Forelimb muscle (tissue), 1 donor: ENCODE measurements at regions not wholly inside any gene's neighbourhood (a gene's known extent, or its start where the extent isn't known, plus 50 kb on each side); places are given as distances from the start of the nearest gene placed in this dataset.

Experiments used
- DNase-seq: peaks from one replicate; pipeline ENCODE4 v3.0.0-alpha.2; 2013; ENCODE audit warnings: low read depth

DNA sequence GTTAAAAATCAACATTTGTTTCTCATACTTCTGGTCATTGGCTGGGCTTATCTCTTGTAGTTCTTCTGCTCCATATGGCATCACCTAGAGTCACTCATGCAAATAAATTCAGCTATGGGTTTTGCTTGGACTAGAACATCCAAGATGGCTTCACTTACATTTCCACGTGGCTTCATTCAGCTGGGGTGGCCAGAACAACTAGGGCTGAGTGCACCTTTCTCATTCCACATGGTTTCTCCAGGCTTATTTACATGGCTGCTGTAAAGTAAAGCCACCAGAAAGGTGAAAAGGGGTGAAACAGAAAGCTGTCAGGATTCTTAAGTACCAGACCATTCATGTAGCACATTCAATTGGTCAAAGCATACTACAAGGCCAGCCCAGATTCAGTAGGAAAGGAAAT is 151.1 kb upstream of the BMP2 start:
- DNase-seq, result no peak

DNA sequence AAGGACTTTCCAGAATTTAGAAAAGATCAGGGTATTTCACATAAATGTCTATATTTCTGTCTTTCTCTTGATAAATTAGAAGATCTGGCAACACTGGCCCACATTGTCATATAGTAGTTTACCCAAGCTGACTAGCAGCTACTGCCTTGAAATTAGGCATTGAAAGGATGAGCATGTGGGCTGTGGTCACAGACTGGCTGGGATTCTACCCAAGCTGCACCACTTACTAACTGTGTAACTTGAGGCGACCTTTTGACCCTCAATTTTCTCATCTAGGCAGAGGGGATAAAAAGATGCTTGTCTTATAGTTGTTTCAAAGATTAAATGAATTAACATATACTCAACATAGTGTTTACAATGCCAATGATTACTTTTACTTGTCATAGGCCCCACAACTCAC is 152.7 kb upstream of the BMP2 start:
- DNase-seq, result no peak

DNA sequence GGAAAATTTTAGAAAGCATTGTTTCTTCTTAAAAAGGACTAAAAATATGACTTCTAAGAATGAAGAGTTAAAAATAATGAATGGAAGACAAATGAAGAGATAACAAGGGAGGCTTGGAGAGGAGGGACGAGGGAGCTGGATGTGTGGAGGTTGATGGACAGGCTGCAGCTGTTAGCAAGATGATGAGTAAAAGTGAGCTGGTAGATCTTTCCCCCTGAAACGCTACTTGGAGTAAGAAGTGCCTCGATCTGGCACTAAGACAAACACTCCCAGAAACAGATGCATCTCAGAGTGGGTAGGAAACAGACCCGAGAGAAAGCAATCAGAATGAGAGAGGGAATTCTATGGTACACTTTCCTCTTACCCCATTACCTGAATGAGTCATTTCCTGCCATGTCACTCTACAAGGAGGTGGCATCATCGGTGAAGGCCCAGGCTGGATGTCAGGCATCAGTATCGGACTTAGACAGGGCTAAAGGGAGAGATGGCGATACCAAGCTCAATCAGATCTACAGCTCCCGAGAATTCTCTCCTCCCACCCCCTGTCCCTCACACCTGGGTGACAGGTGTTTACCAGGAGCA is 154.1 kb upstream of the BMP2 start:
- no peak for DNase-seq

DNA sequence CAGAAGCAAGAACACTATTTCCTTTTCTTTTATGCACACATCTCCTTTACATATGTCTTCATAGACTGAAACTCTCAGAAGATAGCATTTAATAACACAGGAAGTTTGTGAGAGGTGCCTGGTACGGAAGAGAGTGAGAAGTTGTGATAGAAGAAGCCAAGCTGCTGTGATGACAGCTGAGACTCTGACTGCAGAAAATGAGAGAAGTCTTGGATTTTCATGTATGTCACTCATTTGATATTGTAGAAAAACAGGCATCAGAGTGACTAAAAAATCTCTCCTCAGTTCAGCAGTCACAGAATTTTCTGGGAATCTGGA is 154.9 kb upstream of the BMP2 start:
- no peak for DNase-seq

DNA sequence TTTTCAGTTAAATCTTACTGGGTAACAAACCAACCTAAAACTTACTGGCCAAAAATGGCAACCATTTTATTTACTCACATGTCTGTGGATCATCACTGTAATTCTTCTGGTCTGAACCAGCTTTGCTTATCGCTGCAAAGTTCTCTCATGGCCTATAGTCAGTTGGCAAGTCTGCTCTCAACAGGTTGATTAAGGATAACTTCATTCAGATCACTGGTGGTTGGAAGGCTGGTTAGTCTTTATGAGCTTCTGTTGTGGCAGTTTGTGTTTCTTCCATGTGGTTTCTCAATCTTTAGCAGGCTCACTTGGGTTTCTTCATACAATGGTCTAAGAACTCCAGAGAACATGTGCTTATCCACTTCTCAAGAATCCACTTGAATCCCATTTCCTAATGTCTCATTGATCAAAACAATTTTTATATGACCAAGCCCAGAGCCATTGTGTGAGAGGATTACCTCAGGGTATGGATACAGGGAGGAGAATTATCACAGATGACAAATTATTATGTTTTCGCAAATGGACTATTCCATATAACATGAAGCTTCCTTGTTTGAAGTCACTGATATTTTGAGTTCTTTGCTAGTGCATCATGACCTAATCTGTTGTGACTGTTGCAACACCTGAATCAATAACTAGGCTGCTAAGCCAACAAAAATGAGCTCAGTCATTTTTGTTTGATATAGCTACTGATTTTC is 155.4 kb upstream of the BMP2 start:
- DNase-seq, result no peak

DNA sequence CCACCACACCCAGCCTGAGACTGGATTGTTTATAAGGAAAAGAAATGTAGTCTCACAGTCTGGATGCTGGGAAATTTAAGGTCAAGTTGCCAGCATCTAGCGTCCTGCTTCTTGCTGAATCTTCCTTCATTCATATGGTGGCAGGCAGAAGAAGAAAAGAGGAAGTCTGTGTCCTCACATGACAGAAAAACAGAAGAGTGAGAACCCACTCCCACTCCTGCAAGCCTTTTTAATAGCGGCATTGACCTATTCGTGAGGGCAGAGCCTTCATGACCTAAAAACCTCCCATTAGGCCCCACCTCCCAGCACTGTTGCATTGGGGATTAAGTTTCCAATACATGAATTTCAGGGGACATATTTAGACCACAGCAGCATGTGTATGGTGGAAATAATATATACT is 160.8 kb upstream of the BMP2 start:
- no peak for DNase-seq

DNA sequence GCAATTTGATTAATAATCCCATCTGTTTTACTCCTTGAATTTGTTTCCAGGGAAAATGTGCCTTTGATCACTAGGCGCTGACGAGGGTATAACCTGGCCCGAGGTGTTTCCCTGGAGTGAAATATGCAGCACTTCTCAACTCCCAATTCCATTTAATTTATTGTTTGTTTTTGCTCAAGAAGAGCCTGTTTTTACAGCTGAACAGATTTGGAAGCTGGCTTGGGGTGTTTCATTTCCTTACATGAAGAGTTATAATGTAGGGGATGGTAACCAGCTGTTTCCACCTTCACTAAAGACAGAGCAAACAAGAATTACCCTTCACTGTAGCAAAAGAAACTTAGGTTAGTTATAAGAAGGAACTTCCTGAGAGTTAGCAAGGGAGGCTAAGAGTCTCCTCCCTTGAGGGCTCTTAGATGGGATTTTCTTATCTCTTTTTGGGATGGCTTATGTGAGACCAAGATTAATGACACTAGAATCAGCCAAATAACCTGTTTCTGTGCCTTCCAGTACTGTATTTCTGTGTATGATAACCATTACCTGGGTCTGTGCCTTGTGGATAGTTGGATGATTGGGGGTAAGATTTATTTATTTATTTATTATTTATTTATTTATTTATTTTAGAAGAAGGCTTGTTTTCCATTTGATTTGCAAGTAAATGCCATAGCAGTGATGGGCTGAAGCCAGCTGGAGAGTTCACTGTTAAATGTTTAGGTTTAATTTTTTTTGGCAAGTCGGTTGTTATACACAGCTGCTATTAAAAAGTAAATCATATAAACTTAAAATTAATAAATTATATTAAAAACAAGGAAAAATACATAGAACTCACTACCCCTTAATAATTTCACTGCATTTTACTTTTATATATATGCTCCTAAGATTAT is 162.2 kb upstream of the BMP2 start:
- no peak for DNase-seq

DNA sequence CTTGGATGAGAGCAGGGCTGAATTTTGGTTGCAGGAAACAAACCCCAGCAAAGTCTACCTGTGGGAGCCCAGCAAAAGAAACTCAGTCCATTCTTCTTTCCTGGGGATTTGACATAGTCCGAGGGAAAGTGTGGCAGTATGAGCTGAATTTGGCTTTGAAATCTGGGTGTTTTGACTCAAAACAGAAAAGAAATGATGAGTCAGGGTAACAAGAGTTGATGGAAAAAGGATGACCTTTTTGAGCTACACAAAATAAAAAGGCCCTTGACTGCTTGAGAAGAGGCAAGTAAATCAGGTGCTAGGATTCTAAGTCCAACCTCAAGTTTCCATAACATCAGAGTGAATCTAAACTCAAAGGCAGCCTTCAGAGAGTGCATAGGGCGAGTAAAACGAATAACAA is 163.3 kb upstream of the BMP2 start:
- no peak for DNase-seq

DNA sequence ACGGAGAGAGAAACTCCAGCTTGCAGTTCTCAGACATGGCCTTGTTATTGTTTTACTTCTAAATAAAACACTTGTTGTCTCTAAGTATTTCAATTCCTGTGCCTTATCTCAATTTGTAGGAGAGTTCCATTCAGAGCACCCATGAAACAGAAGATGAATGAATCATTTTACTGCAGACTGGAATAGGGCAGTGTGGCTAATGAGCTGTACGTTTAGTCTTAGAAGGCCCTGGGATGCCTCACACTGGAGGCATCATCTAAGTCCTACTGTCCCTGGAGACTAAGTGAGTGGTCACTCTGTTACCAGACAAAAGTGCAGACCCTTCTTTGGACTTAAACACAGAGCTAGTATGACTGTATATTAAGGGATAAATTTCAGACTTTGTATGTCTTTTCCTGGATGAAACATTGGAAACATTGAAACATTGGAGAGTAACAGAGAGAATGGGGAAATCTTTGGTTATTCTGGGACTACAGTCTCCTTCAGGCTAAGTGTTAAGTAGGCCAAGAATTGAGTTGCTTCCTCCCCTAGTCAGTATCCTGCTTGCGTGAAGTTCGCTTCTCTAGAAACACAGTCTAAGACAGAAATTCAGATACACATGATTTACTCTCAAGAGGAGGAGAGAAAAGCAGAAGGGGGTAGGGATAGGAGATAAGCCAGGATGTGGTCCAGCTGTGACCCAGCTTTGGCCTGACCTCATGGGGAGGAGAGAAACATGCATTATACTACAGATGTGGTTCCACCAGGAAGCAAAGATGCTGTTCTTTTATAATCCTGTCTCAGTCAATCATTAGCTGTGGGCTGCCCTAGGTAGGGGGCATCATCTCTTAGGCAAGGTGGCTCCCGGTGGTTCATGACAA is 167.4 kb upstream of the BMP2 start:
- DNase-seq, result no peak

DNA sequence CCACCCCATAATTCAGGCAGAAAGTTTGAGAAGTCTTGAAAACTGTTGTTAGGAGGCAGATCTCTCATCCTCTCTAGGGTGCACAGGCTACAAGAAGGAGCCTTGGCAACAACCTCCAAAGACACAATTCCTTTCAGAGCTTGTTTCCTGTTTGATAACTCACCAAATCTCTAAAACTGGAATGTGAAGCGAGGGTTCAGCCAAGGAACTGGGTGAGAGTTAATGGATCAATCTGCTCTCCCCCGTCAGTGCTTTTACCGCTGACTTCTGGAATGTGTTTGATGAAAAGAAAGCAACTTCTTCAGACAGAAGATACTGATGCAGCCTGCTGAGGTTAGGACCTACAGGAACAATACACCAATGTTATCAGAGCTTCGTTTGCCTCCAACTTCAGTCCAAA is 171.8 kb upstream of the BMP2 start:
- no peak for DNase-seq

DNA sequence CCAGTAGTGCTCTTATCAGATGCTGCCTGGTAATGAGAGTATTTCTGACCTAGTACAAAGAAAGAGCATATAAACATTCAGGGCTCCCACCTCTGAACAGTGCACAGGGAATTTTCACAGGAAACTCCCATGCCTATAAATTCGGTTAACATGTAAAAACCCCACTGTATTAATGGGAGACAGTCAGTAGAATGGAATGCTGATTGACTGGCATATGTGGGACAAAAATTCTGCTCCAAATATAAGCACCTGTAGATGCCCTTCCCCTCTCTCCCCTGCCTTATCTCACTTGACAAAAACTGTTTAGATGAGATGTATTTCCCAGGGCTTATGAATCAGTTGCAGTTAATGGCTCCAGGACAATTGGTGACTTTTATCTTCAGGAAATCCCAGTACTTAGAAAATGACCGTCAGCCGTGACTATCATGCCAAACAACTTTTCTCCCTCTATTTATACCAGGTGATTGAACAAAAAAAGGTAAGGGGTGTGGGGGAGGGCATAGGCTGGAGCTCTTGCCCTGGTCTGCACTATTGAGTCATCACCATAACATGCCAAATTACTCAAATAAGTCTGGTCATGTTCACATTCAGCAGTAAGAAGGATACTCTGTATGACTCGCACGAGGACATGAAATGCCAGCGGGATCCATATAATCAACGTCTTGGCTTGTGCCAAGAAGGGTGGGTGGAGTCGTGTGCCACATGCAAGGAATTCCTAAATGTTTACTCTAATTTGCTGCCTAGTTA is 176.4 kb upstream of the BMP2 start:
- no peak for DNase-seq

DNA sequence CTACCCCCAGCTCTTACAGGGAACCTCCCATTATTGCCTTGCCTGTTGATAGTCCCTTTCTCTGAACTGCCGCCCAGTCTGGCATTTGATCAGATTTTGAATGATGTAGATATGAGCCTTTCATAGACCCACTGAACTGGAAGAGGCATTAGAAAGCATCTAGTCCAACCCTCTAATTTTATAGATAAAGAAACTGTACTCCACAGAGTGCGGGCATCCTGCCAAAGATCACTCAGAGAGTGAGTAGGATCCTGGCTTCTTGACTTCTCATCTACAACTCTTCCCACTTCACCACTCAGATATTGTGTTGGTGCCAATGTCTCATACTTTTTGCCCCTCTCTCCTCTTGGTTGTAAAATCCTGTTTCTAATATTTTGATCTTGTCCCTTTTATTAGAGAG is 179.2 kb upstream of the BMP2 start:
- DNase-seq, result no peak

DNA sequence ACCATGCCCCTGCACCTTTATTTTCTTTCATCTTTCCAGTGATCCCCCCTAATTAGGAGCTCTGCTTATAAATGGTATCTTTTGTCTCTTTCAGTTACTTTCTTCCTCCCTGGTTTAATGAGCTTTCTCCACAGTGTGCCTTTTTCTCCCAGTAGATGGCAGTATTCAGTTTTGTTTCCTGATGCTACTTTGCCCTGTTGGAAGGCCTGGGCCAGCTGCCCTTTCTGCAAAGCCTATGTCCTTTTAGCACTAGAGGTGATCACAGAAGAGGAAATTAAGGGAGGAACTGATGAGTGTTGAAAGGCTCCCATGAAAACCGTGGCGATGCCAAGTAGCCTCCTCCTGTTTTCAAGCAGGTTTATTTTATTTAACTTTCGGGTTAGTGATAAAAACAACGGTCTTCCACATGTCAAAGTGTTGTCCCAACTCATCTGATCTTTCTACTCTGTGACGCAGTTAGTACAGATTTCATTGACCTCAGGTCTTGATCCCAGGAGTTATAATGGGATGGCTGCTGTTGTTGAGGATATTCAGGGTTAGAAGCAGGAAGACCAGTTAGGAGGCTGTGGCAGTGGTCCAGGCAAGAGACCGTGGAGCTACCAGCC is 184.2 kb upstream of the BMP2 start:
- DNase-seq, result no peak

DNA sequence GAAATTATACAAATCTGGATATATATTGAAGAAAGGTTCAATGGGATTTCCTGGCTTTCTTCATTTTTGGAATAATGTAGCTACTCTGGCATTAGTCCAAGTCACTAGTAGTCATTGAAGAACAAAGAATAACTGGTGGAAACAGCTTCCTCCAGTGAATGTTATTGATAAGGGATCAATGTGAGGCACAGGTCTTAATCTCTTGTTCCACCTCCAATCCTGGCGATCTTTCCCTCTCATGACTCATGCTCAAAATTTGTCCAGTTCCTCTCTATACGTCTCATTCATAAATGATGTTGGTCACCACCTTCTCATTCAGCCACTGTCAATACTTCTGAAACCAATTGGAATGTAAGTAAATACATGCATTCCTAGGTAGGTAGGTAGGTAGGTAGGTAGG is 185.0 kb upstream of the BMP2 start:
- no peak for DNase-seq

DNA sequence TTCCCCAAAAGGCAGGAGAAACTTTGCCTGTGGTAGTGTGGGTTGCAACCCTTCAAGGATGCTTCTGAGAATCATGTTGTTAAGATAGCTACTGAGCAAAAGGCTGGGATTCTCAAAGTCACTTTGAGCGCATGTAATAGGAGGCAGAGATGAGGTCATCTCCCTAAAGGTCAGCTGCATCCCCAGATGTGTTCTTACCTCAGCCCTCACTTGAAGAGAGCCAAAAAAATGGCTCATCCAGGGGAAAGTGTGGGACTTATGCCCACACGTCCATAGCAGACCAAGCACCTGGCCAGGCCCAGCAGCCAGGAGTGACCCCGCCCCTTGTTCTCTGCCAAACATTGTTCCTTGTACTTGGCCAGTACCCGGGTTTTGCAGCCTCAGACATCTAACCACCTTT is 187.0 kb upstream of the BMP2 start:
- DNase-seq, result no peak

DNA sequence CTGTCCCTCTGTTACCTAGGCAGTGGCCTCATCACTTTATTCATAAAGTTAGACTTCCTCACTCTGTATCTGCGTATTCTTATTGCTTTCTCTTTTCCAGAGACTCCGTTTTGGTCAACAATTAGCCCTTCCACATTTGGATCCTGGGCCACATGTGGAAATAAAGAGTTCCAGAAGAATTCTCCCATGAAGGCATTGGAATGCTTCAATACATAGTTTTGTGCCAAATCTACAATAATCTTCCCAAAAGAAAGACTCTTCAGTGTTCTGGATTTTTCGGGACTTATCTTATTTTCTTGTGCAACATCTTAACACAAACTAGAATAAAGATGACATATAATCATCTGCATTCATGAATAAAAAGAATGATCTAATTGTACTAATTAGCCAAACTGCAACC is 187.7 kb upstream of the BMP2 start:
- DNase-seq, result no peak

DNA sequence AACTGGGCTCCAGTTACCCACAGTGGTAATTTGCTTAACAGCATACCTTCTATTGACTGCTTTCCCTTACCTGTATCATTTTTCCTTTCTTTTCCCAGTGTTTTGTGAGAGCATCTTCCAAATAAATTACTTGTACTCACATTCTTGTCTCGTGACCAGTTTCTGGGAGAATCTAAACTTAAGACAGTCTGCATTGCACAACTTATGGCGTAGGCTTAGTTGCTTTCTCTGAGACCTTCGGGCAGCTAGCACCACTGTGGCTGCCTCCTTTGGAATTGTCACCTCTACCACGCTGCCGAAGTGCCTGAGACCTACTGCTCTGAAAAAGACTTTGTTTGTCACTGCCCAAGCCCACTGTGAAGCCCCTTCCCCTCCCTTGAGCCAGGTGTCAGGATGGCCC is 188.1 kb upstream of the BMP2 start:
- no peak for DNase-seq

DNA sequence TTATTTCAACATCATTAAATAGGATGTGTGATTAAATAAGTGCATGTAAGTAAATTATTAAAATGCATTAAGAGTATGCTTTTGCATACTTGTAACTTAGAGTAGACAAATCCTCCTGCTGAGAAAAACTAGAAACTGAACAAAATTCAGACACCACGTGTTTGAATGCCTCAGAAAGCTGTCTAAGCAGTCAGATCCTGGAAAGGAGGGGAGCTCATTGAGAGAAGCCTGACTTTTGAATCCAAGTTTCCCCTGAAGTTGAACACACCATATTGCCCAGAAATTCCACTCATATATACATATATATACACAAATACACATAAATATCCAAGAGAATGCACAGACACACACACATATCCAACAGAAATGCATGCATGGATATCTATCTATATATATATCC is 190.0 kb upstream of the BMP2 start:
- DNase-seq, result no peak

DNA sequence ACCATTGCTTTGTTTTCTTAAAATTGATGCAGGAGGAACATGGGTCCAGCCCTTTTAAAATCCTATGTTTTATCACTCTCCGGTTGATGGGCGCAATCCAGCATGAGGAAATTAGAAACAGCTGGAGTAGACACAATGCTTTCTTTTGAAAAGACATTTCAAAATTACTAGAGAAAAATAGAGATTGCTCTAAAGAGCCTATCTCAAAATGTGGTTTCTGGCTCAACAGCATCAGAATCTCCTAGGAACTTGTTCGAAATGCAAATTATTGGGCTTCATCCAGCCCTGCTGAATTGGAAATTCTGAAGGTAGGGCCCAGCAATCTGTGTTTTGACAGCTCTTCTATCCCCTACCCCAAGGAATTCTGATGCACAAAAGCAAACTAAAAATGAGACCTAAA is 190.8 kb upstream of the BMP2 start:
- no peak for DNase-seq

DNA sequence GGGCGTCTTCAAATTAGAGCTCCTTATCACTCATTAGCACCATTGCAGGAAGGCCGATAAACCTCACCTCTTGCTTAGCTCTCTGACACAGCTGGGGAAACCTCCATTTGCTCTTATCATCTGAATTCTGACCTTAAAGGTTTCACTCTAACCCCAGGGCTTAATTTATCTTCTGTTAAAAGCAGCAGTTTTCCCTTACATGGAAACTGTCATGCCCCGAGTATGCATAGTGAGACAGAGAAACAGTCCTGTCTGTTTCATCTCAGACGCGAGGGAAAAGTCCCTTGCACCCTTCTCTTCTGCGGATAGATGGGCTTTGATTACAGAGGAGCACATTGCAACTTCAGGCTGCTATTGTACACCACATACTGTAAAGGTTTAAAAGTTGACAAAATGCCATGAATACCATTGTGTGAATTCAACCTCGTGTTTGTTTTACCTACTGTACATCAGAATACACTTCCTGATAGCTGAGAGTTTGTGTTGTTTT is 191.5 kb upstream of the BMP2 start:
- DNase-seq, result no peak

DNA sequence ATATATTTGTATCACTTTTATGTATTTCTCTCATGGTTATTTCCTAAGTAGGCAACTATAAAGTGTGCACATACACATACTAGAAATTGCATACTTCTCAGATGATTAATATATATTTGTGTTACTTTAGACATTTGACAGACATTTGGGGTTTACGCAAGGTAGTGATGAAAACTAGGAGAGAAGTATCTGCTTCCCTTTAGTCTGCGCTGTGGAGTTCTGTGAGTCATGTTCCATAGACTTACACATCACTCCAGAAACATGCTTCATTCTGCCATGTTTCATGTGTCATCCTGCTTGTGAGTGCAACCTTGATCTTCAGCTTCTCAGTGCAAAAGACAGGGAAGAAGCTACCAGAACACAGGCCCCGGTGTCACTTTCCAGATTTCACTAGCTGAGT is 200.7 kb upstream of the BMP2 start:
- no peak for DNase-seq
